Fibroblast of upper back skin (primary cell): ENCODE measurements at regions not wholly inside any gene's neighbourhood (a gene's known extent, or its start where the extent isn't known, plus 50 kb on each side); places are given as distances from the start of the nearest gene placed in this dataset.

Experiments
- DNase-seq: peaks from one replicate; pipeline ENCODE4 v3.0.0-alpha.2; 2013

GRCh38 chr2:21650569-21650968, 526.8 kb downstream of the TDRD15 start:
- peak; percentile 30 for DNase-seq

GRCh38 chr2:21655136-21655535, 531.4 kb downstream of the TDRD15 start:
- DNase-seq: no peak

- DNase-seq: no peak
Measured at GRCh38 chr2:21656330-21657075, 532.7 kb downstream of the TDRD15 start.

- no peak for DNase-seq
Measured at GRCh38 chr2:21657445-21657844, 533.7 kb downstream of the TDRD15 start.

GRCh38 chr2:21658269-21658668, 534.5 kb downstream of the TDRD15 start:
- no peak for DNase-seq

GRCh38 chr2:21658907-21659477, 535.2 kb downstream of the TDRD15 start:
- no peak for DNase-seq

GRCh38 chr2:21664083-21664482, 540.3 kb downstream of the TDRD15 start:
- no peak for DNase-seq

- DNase-seq: no peak
Measured at GRCh38 chr2:21667638-21668037, 543.9 kb downstream of the TDRD15 start.

GRCh38 chr2:21668078-21668710, 544.4 kb downstream of the TDRD15 start:
- DNase-seq: no peak

- DNase-seq: no peak
Measured at GRCh38 chr2:21676041-21676440, 552.3 kb downstream of the TDRD15 start.

- DNase-seq: peak; percentile 14
Measured at GRCh38 chr2:21676676-21677075, 552.9 kb downstream of the TDRD15 start.

- no peak for DNase-seq
Measured at GRCh38 chr2:21683838-21684237, 560.1 kb downstream of the TDRD15 start.

GRCh38 chr2:21687589-21687988, 563.8 kb downstream of the TDRD15 start:
- no peak for DNase-seq

- no peak for DNase-seq
Measured at GRCh38 chr2:21690005-21690404, 566.2 kb downstream of the TDRD15 start.

- DNase-seq: no peak
Measured at GRCh38 chr2:21693081-21693480, 569.3 kb downstream of the TDRD15 start.

GRCh38 chr2:21694079-21694878, 570.5 kb downstream of the TDRD15 start:
- no peak for DNase-seq

- DNase-seq: no peak
Measured at GRCh38 chr2:21696900-21697299, 573.1 kb downstream of the TDRD15 start.

GRCh38 chr2:21700644-21701043, 576.9 kb downstream of the TDRD15 start:
- no peak for DNase-seq

GRCh38 chr2:21710031-21710430, 586.3 kb downstream of the TDRD15 start:
- DNase-seq: no peak

- no peak for DNase-seq
Measured at GRCh38 chr2:21710496-21710895, 586.7 kb downstream of the TDRD15 start.

- no peak for DNase-seq
Measured at GRCh38 chr2:21715887-21716286, 592.1 kb downstream of the TDRD15 start.

- DNase-seq: no peak
Measured at GRCh38 chr2:21727101-21727500, 603.3 kb downstream of the TDRD15 start.

GRCh38 chr2:21728133-21728532, 604.4 kb downstream of the TDRD15 start:
- no peak for DNase-seq

- DNase-seq: no peak
Measured at GRCh38 chr2:21730141-21730540, 606.4 kb downstream of the TDRD15 start.
